ENCODE measurements at regions not wholly inside any gene's neighbourhood (a gene's known extent, or its start where the extent isn't known, plus 50 kb on each side); places are given as distances from the start of the nearest gene placed in this dataset.

DNA sequence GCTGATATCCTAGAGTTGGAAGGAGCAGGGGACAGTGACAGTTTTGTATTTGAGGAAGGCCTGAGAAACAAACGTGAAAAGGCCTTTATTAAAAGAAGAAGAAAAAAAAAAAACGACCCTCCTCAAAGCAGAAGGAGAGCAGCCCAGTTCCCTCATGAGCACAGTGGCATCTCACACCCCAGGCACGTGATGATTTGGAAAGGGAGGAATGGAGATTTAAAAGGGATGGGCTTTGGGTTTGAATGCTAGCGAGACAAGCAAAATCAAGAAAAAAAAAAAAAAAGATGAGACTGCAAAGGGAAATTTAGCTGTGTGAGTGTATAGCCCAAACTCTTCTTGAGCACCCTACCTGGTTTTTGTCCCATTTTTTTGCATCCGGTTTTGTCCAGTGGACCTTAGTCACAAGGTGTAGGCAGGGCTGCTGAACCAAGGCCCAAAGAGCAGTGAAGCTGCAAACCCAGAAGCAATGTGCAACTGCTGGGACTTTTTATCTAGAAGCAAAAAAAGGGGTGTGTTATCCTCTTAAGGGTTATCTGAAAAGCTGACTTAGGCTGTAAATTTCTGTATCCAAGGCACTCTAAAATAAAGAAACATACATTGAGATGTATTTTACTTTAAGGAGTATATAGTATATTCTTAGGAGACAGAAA, 54.5 kb upstream of the RREB1 start (continued):
- TF ChIP-seq, protein P1, sequence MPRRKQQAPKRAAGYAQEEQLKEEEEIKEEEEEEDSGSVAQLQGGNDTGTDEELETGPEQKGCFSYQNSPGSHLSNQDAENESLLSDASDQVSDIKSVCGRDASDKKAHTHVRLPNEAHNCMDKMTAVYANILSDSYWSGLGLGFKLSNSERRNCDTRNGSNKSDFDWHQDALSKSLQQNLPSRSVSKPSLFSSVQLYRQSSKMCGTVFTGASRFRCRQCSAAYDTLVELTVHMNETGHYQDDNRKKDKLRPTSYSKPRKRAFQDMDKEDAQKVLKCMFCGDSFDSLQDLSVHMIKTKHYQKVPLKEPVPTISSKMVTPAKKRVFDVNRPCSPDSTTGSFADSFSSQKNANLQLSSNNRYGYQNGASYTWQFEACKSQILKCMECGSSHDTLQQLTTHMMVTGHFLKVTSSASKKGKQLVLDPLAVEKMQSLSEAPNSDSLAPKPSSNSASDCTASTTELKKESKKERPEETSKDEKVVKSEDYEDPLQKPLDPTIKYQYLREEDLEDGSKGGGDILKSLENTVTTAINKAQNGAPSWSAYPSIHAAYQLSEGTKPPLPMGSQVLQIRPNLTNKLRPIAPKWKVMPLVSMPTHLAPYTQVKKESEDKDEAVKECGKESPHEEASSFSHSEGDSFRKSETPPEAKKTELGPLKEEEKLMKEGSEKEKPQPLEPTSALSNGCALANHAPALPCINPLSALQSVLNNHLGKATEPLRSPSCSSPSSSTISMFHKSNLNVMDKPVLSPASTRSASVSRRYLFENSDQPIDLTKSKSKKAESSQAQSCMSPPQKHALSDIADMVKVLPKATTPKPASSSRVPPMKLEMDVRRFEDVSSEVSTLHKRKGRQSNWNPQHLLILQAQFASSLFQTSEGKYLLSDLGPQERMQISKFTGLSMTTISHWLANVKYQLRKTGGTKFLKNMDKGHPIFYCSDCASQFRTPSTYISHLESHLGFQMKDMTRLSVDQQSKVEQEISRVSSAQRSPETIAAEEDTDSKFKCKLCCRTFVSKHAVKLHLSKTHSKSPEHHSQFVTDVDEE (CRISPR knock-in tag; IDR thresholded peaks at IDR 0.05): no peak
- TF ChIP-seq ZNF8 (CRISPR knock-in tag; IDR thresholded peaks at IDR 0.05) (no peak), GLIS3 (CRISPR knock-in tag; IDR thresholded peaks at IDR 0.05) (no peak)

All from SK-N-SH treated with all-trans-retinoic acid at 6 μM for 48 hours (cell line).